ENCODE measurements at regions not wholly inside any gene's neighbourhood (a gene's known extent, or its start where the extent isn't known, plus 50 kb on each side); places are given as distances from the start of the nearest gene placed in this dataset.

DNA sequence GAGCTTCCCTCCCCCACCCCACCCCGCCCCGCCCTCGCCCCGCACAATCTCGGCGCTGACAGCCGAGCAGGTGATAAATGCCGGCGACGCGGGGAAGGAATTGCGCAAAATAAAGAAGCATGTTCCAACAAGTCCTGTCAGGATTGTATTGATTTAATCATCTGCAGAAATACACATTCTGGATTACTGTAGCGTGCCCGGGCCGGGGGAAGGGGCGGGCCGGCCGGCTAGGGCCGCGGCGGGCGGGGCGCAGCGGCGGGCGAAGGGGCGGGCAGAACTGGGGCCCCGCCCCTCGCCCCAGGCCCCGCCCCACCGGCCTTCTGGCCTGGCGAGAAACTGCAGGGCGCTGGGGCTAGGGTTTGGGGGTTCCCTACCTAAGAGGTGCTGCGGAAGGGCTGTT is 88.9 kb upstream of the PAX2 start:
- TF ChIP-seq, protein P1, sequence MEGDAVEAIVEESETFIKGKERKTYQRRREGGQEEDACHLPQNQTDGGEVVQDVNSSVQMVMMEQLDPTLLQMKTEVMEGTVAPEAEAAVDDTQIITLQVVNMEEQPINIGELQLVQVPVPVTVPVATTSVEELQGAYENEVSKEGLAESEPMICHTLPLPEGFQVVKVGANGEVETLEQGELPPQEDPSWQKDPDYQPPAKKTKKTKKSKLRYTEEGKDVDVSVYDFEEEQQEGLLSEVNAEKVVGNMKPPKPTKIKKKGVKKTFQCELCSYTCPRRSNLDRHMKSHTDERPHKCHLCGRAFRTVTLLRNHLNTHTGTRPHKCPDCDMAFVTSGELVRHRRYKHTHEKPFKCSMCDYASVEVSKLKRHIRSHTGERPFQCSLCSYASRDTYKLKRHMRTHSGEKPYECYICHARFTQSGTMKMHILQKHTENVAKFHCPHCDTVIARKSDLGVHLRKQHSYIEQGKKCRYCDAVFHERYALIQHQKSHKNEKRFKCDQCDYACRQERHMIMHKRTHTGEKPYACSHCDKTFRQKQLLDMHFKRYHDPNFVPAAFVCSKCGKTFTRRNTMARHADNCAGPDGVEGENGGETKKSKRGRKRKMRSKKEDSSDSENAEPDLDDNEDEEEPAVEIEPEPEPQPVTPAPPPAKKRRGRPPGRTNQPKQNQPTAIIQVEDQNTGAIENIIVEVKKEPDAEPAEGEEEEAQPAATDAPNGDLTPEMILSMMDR (IDR thresholded peaks at IDR 0.05 in 4 of 5, conservative IDR thresholded peaks at IDR 0.05 in 1 of 5), result no peak
- no peak for TF ChIP-seq POLR2A (IDR thresholded peaks at IDR 0.05)
